ENCODE measurements at regions not wholly inside any gene's neighbourhood (a gene's known extent, or its start where the extent isn't known, plus 50 kb on each side); places are given as distances from the start of the nearest gene placed in this dataset.

DNA sequence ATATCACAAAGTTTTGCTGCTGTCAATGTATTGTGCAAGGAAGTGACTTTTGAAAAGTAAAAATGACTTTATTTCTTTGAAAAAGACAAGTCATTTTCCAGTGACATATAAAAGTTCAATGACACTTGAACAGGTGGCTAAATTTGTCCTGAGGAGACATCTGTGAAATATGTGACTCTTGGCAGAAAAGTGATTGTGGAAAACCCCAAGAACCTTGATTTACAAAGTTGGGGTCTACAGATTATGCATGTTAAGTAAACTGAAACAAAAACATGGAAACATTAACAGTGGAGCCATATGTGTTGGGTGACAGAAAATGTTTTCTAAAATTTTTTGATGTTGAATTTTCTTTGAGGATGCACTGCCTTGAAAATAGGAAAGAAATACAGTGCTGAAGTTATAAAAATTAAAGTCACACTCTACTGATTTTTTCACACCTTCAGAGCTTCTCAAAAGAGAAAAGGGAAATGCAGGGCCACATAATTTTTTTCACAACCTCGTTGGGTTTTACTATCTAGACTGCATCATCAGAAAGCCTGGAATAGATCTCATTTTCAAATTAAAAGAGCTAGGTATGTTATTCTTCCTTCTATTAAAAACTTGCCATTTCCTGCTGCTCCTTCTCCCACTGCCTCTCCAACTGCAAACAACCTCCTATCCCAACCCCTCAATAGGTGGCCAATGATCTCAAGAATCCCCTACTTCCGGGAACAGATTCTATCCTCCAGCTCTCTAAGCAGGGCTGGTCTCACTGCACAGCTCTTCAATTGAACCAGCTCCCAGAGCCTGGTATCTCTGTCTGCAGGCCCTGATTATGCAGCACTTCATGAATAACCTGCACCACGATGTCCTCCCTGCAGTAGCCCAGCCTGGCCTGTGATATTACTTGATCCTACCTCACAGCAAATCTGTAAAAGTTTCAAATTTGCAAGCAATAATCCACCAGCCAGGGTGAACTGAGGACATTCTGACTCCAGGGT lies 570.8 kb upstream of the CPEB2 start:
- Histone ChIP-seq H3K9me3 (peaks cover 0 to under 1% (median 0%) of the 10 kb centered on the region in 4 donors), H3K4me1 (no peaks in the 10 kb centered on the region), H3K36me3 (no peaks in the 10 kb centered on the region), H3K27me3 (no peaks in the 10 kb centered on the region), H3K27ac (replicated peaks in 1 of 4) (no peak overlapping the region), H3K4me3 (no peak overlapping the region)
- TF ChIP-seq POLR2AphosphoS5 (IDR thresholded peaks at IDR 0.05), result no peak
- TF ChIP-seq EP300 (IDR thresholded peaks at IDR 0.05), result no peak
- TF ChIP-seq, protein P1, sequence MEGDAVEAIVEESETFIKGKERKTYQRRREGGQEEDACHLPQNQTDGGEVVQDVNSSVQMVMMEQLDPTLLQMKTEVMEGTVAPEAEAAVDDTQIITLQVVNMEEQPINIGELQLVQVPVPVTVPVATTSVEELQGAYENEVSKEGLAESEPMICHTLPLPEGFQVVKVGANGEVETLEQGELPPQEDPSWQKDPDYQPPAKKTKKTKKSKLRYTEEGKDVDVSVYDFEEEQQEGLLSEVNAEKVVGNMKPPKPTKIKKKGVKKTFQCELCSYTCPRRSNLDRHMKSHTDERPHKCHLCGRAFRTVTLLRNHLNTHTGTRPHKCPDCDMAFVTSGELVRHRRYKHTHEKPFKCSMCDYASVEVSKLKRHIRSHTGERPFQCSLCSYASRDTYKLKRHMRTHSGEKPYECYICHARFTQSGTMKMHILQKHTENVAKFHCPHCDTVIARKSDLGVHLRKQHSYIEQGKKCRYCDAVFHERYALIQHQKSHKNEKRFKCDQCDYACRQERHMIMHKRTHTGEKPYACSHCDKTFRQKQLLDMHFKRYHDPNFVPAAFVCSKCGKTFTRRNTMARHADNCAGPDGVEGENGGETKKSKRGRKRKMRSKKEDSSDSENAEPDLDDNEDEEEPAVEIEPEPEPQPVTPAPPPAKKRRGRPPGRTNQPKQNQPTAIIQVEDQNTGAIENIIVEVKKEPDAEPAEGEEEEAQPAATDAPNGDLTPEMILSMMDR (IDR thresholded peaks at IDR 0.05), result no peak
- TF ChIP-seq POLR2A (IDR thresholded peaks at IDR 0.05; ENCODE audit: low read depth), result no peak
- intact Hi-C loops (cut with DNase I), result no loop called here
- no peak for DNase-seq (ENCODE audit: extremely low spot score)
- 60% methylated on average over 3 of the region's 3 CpGs for WGBS

DNA sequence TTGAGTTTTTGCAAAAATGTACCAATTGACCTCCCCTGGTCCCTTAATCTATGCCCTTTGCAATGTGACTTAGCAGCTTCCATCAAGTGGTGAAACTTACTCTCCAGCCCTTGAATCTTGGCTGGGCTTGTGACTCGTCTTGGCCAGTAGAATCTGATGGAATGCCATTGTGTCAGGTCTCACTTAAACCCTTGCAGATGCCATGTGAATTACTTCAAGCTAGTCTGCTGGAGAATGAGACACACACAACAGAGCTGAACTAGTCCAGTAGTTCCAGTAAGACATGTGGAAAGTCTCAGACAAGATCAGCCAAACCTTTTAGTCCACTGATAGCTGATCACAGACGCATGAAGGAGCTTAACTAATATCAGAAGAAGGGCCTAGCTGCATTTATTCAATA lies 567.8 kb upstream of the CPEB2 start:
- WGBS, result 33% methylated on average over 2 of the region's 2 CpGs
- Histone ChIP-seq H3K27me3 (no peaks in the 10 kb centered on the region), H3K4me1 (no peaks in the 10 kb centered on the region), H3K27ac (replicated peaks in 1 of 4) (no peak overlapping the region), H3K4me3 (no peak overlapping the region), H3K36me3 (no peaks in the 10 kb centered on the region), H3K9me3 (no peaks in the 10 kb centered on the region)
- no peak for DNase-seq (ENCODE audit: extremely low spot score)
- intact Hi-C loops (cut with DNase I), result no loop called here
- no peak for TF ChIP-seq EP300 (IDR thresholded peaks at IDR 0.05)

- TF ChIP-seq POLR2AphosphoS5 (IDR thresholded peaks at IDR 0.05) (no peak), POLR2A (IDR thresholded peaks at IDR 0.05; ENCODE audit: low read depth) (no peak), EP300 (IDR thresholded peaks at IDR 0.05) (no peak)
- TF ChIP-seq, protein P1 (IDR thresholded peaks at IDR 0.05), result no peak
- Histone ChIP-seq H3K36me3 (no peaks in the 10 kb centered on the region), H3K4me1 (no peaks in the 10 kb centered on the region), H3K27ac (replicated peaks in 1 of 4) (no peak overlapping the region), H3K4me3 (no peak overlapping the region), H3K9me3 (no peaks in the 10 kb centered on the region), H3K27me3 (no peaks in the 10 kb centered on the region)
- DNase-seq (ENCODE audit: extremely low spot score), result no peak
- intact Hi-C loops (cut with DNase I), result no loop called here
- WGBS, result 94% methylated on average over 2 of the region's 3 CpGs
Observed at GRCh38 chr4:14434916-14435315, 567.4 kb upstream of the CPEB2 start.

DNA sequence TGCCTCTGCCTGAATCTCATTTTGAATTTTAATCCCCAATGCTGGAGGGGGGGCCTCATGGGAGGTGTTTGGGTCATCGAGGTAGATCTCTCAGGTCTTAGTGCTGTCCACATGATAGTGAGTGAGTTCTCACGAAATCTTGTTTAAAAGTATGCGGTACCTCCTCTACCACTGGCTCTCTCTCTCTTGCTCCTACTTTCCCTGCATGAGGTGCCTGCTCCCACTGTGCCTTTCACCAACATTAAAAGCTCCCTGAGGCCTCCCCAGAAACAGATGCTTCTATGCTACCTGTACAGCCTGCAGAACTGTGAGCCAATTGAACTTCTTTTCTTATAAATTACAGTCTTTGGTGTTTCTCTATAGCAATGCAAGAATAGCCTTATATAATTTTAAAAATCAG lies 560.7 kb upstream of the CPEB2 start:
- no peaks in the 10 kb centered on the region for H3K4me1 ChIP-seq
- intact Hi-C loops (cut with DNase I), result no loop called here
- H3K27me3 ChIP-seq, result no peaks in the 10 kb centered on the region
- no peaks in the 10 kb centered on the region for H3K36me3 ChIP-seq
- no peak overlapping the region for H3K27ac ChIP-seq (replicated peaks in 1 of 4)
- DNase-seq (ENCODE audit: extremely low spot score), result no peak
- H3K9me3 ChIP-seq, result no peaks in the 10 kb centered on the region
- TF ChIP-seq POLR2AphosphoS5 (IDR thresholded peaks at IDR 0.05) (no peak), POLR2A (IDR thresholded peaks at IDR 0.05; ENCODE audit: low read depth) (no peak), EP300 (IDR thresholded peaks at IDR 0.05) (no peak)
- TF ChIP-seq, protein P1 (IDR thresholded peaks at IDR 0.05), result no peak
- WGBS, result 75% methylated on average over 3 of the region's 3 CpGs
- H3K4me3 ChIP-seq, result no peak overlapping the region

DNA sequence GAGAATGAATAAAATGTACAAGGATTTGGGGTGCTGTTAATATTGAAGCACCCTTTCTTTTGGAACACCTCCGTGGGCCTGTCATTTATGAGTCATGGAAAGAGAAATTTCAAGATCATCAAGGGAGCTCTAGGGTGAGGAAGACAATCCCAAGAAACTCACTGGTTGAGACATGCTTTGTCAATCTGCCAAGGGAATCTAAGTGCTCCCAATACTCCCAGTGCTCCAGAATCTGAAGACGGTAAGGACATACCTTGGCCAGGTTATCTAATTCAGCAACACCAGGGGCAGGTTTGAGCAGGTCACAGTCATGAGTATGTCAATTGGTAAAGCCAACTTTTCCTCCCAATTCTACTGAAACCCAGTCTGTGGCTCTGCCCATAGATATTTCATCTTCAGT lies 556.4 kb upstream of the CPEB2 start:
- Histone ChIP-seq H3K9me3 (no peaks in the 10 kb centered on the region), H3K4me3 (no peak overlapping the region), H3K4me1 (no peaks in the 10 kb centered on the region), H3K27ac (replicated peaks in 1 of 4) (no peak overlapping the region), H3K27me3 (no peaks in the 10 kb centered on the region), H3K36me3 (no peaks in the 10 kb centered on the region)
- intact Hi-C loops (cut with DNase I), result no loop called here
- no peak for DNase-seq (ENCODE audit: extremely low spot score)
- TF ChIP-seq EP300 (IDR thresholded peaks at IDR 0.05), result no peak
- TF ChIP-seq POLR2A (IDR thresholded peaks at IDR 0.05; ENCODE audit: low read depth), result no peak
- TF ChIP-seq POLR2AphosphoS5 (IDR thresholded peaks at IDR 0.05), result no peak
- TF ChIP-seq, protein P1 (IDR thresholded peaks at IDR 0.05), result no peak
- WGBS, result 77% methylated on average over 2 of the region's 2 CpGs

Measured in esophagus muscularis mucosa (tissue), 4 donors.